Loucy (cell line): ENCODE measurements at regions not wholly inside any gene's neighbourhood (a gene's known extent, or its start where the extent isn't known, plus 50 kb on each side); places are given as distances from the start of the nearest gene placed in this dataset.

Source experiments
- H2AFZ ChIP-seq: fragments of 200-600 bp; sonication (generic); 2 replicates; pipeline ENCODE4 v1.6.0; 2016; ENCODE audit warnings: antibody characterized with exemption, mild to moderate bottlenecking, low read length, moderate library complexity
- H3F3A ChIP-seq: fragments of 200-600 bp; 2 replicates; pipeline ENCODE4 v1.6.0; 2016; ENCODE audit warnings: antibody characterized with exemption, low read depth, mild to moderate bottlenecking
- H3K27me3 ChIP-seq: fragments of 200-600 bp; sonication (generic); 2 replicates; pipeline ENCODE4 v1.6.1; 2014; ENCODE audit warnings: low read length, mild to moderate bottlenecking; ENCODE audit not compliant: insufficient read depth, poor library complexity, severe bottlenecking
- H3K36me3 ChIP-seq: fragments of 200-600 bp; sonication (generic); 2 replicates; pipeline ENCODE4 v1.6.1; 2016; ENCODE audit warnings: low read length; ENCODE audit not compliant: insufficient read depth
- H3K4me1 ChIP-seq: fragments of 200-600 bp; sonication (generic); 2 replicates; pipeline ENCODE4 v1.5.1; 2014; ENCODE audit warnings: low read length, mild to moderate bottlenecking; ENCODE audit not compliant: insufficient read depth, poor library complexity, severe bottlenecking
- H3K4me2 ChIP-seq: fragments of 200-600 bp; sonication (generic); 2 replicates; pipeline ENCODE4 v1.6.0; 2014; ENCODE audit warnings: antibody characterized with exemption, low read length, low read depth, mild to moderate bottlenecking; ENCODE audit not compliant: poor library complexity, severe bottlenecking
- H3K4me3 ChIP-seq: fragments of 200-600 bp; sonication (generic); 2 replicates; pipeline ENCODE4 v1.5.1; 2014; ENCODE audit warnings: low read length, mild to moderate bottlenecking, mixed read lengths; ENCODE audit not compliant: poor library complexity, severe bottlenecking
- H3K79me2 ChIP-seq: fragments of 200-600 bp; sonication (generic); 2 replicates; pipeline ENCODE4 v1.6.1; 2014; ENCODE audit warnings: low read length; ENCODE audit not compliant: insufficient read depth
- H3K9ac ChIP-seq: fragments of 200-600 bp; sonication (generic); 2 replicates; pipeline ENCODE4 v1.6.0; 2014; ENCODE audit warnings: mild to moderate bottlenecking, low read depth, low read length, moderate library complexity; ENCODE audit not compliant: poor library complexity, severe bottlenecking
- H3K9me2 ChIP-seq: fragments of 200-600 bp; sonication (generic); replicated peaks from 2 replicates; pipeline ENCODE4 v1.6.1; 2016; ENCODE audit warnings: low read depth, low read length, mixed read lengths
- H3K9me3 ChIP-seq: fragments of 200-600 bp; sonication (generic); 2 replicates; pipeline ENCODE4 v1.6.1; 2014; ENCODE audit warnings: mild to moderate bottlenecking, antibody characterized with exemption, low read length, low read depth; ENCODE audit not compliant: insufficient read depth
- H4K20me1 ChIP-seq: fragments of 200-600 bp; sonication (generic); 2 replicates; pipeline ENCODE4 v1.6.0; 2014; ENCODE audit warnings: antibody characterized with exemption, low read length, mild to moderate bottlenecking; ENCODE audit not compliant: insufficient read depth, poor library complexity, severe bottlenecking
- EZH2phosphoT487 ChIP-seq: fragments of 200-600 bp; IDR thresholded peaks from 2 replicates; pipeline ENCODE4 v1.6.1; 2018; ENCODE audit warnings: antibody characterized with exemption, mild to moderate bottlenecking, moderate library complexity, borderline replicate concordance
- TF ChIP-seq, protein P1 (sequence below): fragments of 200-600 bp; sonication (generic); conservative IDR thresholded peaks from 2 replicates; pipeline ENCODE4 v1.5.1; 2014; ENCODE audit warnings: mild to moderate bottlenecking, antibody characterized with exemption, low read length

DNA sequence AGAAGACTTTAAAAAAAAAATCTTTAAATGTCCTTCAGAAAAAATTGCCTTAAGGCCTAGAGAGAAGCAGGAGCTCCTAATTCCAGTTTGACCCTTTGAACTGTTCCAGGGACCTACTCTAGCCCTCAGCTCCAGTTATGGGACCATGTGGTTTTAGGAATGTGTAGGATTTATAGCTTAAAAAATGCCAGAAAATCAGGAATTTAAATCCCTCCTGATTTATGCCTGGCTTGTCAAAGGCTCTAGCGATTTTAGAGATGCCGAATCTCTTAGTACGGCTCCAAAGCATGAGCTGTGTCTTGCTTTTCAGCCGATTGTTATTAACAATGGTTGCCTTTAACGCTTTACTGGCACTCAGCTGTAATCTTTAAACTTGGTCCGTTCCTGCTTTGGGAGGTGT, 130.6 kb upstream of the NPVF start:
- Histone ChIP-seq H3K27me3 (no peaks in the 10 kb centered on the region), H3K9me2 (no peaks in the 10 kb centered on the region), H3K4me3 (no peak overlapping the region), H3K9ac (no peak overlapping the region), H3K4me1 (peaks cover 13% of the 10 kb centered on the region), H3K79me2 (no peaks in the 10 kb centered on the region), H4K20me1 (no peaks in the 10 kb centered on the region), H3F3A (no peaks in the 10 kb centered on the region), H3K9me3 (no peaks in the 10 kb centered on the region), H2AFZ (no peak overlapping the region), H3K36me3 (no peaks in the 10 kb centered on the region), H3K4me2 (no peak overlapping the region)
- no peak for TF ChIP-seq EZH2phosphoT487
- TF ChIP-seq, protein P1, sequence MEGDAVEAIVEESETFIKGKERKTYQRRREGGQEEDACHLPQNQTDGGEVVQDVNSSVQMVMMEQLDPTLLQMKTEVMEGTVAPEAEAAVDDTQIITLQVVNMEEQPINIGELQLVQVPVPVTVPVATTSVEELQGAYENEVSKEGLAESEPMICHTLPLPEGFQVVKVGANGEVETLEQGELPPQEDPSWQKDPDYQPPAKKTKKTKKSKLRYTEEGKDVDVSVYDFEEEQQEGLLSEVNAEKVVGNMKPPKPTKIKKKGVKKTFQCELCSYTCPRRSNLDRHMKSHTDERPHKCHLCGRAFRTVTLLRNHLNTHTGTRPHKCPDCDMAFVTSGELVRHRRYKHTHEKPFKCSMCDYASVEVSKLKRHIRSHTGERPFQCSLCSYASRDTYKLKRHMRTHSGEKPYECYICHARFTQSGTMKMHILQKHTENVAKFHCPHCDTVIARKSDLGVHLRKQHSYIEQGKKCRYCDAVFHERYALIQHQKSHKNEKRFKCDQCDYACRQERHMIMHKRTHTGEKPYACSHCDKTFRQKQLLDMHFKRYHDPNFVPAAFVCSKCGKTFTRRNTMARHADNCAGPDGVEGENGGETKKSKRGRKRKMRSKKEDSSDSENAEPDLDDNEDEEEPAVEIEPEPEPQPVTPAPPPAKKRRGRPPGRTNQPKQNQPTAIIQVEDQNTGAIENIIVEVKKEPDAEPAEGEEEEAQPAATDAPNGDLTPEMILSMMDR: no peak

DNA sequence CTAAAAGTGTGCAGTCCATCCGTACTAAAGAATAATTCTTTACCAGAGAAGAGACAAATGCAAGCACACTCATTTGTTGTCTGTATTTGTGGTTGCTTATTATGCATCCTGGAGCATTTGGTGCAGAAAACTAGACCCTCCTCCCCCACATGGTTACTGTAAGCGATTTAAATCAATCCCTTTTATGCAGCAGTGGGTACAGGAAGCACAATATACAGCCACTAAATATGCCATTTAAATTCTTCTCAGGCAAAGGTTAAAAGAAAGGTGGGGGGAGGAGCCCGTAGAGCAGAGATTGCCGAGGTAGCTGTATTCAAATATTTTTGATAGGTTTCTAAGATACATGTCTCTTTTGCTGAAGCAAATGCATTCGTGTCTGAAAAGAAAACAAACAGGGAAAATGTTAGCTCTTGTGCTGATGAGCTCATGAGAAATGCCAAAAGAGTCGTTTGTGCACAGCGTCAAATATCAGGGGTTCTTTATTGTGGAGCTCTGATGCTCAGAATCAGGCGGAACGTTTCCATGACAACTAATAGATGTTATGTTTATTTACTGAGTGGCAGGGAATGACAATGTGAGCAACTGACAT, 131.3 kb upstream of the NPVF start:
- no peak overlapping the region for H3K4me3 ChIP-seq
- H3K36me3 ChIP-seq: no peaks in the 10 kb centered on the region
- H3K9ac ChIP-seq: no peak overlapping the region
- peaks cover 10% of the 10 kb centered on the region for H3K4me1 ChIP-seq
- H3K27me3 ChIP-seq: no peaks in the 10 kb centered on the region
- H2AFZ ChIP-seq: no peak overlapping the region
- no peaks in the 10 kb centered on the region for H3K9me2 ChIP-seq
- no peak overlapping the region for H3K4me2 ChIP-seq
- no peaks in the 10 kb centered on the region for H3K9me3 ChIP-seq
- no peak for TF ChIP-seq EZH2phosphoT487
- TF ChIP-seq, protein P1: no peak
- no peaks in the 10 kb centered on the region for H3K79me2 ChIP-seq
- H4K20me1 ChIP-seq: no peaks in the 10 kb centered on the region
- no peaks in the 10 kb centered on the region for H3F3A ChIP-seq

DNA sequence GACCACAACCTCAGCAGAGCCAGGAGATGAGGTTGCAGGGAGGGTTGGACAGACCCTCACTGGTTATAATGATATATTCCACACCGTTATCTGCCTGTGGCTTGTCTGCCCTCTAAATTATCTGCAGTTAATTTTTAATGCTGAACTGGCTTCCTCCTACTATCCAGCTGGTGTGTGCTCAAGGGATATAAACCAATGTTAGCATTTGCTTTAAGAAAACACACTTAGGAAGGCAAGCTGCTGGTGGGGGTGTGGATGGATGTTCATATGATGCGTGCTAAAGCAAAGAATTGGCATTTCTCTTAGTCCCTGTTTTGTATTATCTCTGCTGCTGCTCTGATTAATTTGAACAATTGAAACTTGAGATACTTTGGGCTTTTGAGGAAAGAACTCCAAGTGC, 132.2 kb upstream of the NPVF start:
- no peak for TF ChIP-seq EZH2phosphoT487
- TF ChIP-seq, protein P1: no peak
- H3K4me3 ChIP-seq: no peak overlapping the region
- H3K9me3 ChIP-seq: no peaks in the 10 kb centered on the region
- no peaks in the 10 kb centered on the region for H3K36me3 ChIP-seq
- H3F3A ChIP-seq: no peaks in the 10 kb centered on the region
- H4K20me1 ChIP-seq: no peaks in the 10 kb centered on the region
- H3K4me1 ChIP-seq: peaks cover 10% of the 10 kb centered on the region
- no peaks in the 10 kb centered on the region for H3K27me3 ChIP-seq
- H2AFZ ChIP-seq: no peak overlapping the region
- no peaks in the 10 kb centered on the region for H3K79me2 ChIP-seq
- no peak overlapping the region for H3K9ac ChIP-seq
- no peak overlapping the region for H3K4me2 ChIP-seq
- no peaks in the 10 kb centered on the region for H3K9me2 ChIP-seq
